ENCODE measurements at regions not wholly inside any gene's neighbourhood (a gene's known extent, or its start where the extent isn't known, plus 50 kb on each side); places are given as distances from the start of the nearest gene placed in this dataset.

- no peaks in the 10 kb centered on the region for H3K36me3 ChIP-seq
- no peak overlapping the region for H3K27ac ChIP-seq
- no peak overlapping the region for H3K4me3 ChIP-seq (replicated peaks in 1 of 3)
- H3K4me1 ChIP-seq = no peaks in the 10 kb centered on the region
- TF ChIP-seq POLR2A (IDR thresholded peaks at IDR 0.05) (no peak), CTCF (IDR thresholded peaks at IDR 0.05) (no peak)
- H3K9me3 ChIP-seq = no peaks in the 10 kb centered on the region
- intact Hi-C loops (cut with DNase I) = no loop called here
- no peak for DNase-seq
- H3K27me3 ChIP-seq = no peaks in the 10 kb centered on the region
- WGBS, 2 donors = 65 to 66% methylated on average over 6 of the region's 6 CpGs
These were observed 67.7 kb upstream of the ZXDA start for GRCh38 chrX:57977992-57978391.

- TF ChIP-seq CTCF (IDR thresholded peaks at IDR 0.05) = no peak
- TF ChIP-seq POLR2A (IDR thresholded peaks at IDR 0.05) = no peak
- 77 to 78% methylated on average over 1 of the region's 1 CpG for WGBS, 2 donors
These were observed 54.7 kb upstream of the ZXDA start for GRCh38 chrX:57964975-57965374.

More at GRCh38 chrX:57964975-57965374, 54.7 kb upstream of the ZXDA start:
- no peaks in the 10 kb centered on the region for H3K36me3 ChIP-seq
- no peaks in the 10 kb centered on the region for H3K9me3 ChIP-seq
- no peak overlapping the region for H3K27ac ChIP-seq
- intact Hi-C loops (cut with DNase I) = no loop called here
- H3K4me1 ChIP-seq = no peaks in the 10 kb centered on the region
- H3K27me3 ChIP-seq = no peaks in the 10 kb centered on the region
- DNase-seq = no peak
- no peak overlapping the region for H3K4me3 ChIP-seq (replicated peaks in 1 of 3)

Measured in thyroid gland (tissue), 4 donors.